SK-N-SH treated with all-trans-retinoic acid at 6 μM for 48 hours (cell line): ENCODE measurements at regions not wholly inside any gene's neighbourhood (a gene's known extent, or its start where the extent isn't known, plus 50 kb on each side); places are given as distances from the start of the nearest gene placed in this dataset.

ENCODE experiments used
- ARNTL ChIP-seq: fragments of 450-650 bp; formaldehyde crosslinking; IDR thresholded peaks from 2 replicates; pipeline ENCODE4 v1.5.0; 2020; ENCODE audit warnings: low read depth, mild to moderate bottlenecking, moderate library complexity, borderline replicate concordance
- GLIS3 ChIP-seq: fragments of 250-450 bp; sonication (Bioruptor Pico); IDR thresholded peaks from 2 replicates; pipeline ENCODE4 v1.5.0; 2020; ENCODE audit warnings: mild to moderate bottlenecking, moderate library complexity
- ISL1 ChIP-seq: fragments of 250-450 bp; sonication (Bioruptor Pico); IDR thresholded peaks from 2 replicates; pipeline ENCODE4 v2.1.2; 2022; ENCODE audit warnings: mild to moderate bottlenecking, moderate library complexity
- OSR1 ChIP-seq: fragments of 250-450 bp; sonication (Bioruptor Pico); IDR thresholded peaks from 2 replicates; pipeline ENCODE4 v1.8.0; 2022; ENCODE audit warnings: moderate library complexity, mild to moderate bottlenecking, inconsistent platforms
- RARB ChIP-seq: fragments of 250-450 bp; sonication (Bioruptor Pico); IDR thresholded peaks from 2 replicates; pipeline ENCODE4 v1.8.0; 2021; ENCODE audit warnings: mild to moderate bottlenecking, moderate library complexity
- ZC3H10 ChIP-seq: fragments of 250-450 bp; sonication (Bioruptor Pico); IDR thresholded peaks from 2 replicates; pipeline ENCODE4 v1.5.1; 2021; ENCODE audit warnings: mild to moderate bottlenecking, moderate library complexity
- ZFP30 ChIP-seq: fragments of 450-650 bp; formaldehyde crosslinking; IDR thresholded peaks from 2 replicates; pipeline ENCODE4 v1.5.0; 2022; ENCODE audit warnings: mild to moderate bottlenecking, moderate library complexity
- ZNF565 ChIP-seq: fragments of 450-650 bp; formaldehyde crosslinking; conservative IDR thresholded peaks from 2 replicates; pipeline ENCODE4 v1.5.0; 2020; ENCODE audit warnings: low read depth, mild to moderate bottlenecking, moderate library complexity
- ZNF70 ChIP-seq: fragments of 450-650 bp; formaldehyde crosslinking; IDR thresholded peaks from 2 replicates; pipeline ENCODE4 v1.5.0; 2020; ENCODE audit warnings: mild to moderate bottlenecking, moderate library complexity
- ZNF8 ChIP-seq: fragments of 450-650 bp; formaldehyde crosslinking; IDR thresholded peaks from 2 replicates; pipeline ENCODE4 v1.5.0; 2020; ENCODE audit warnings: mild to moderate bottlenecking, moderate library complexity
- TF ChIP-seq, protein P1 (sequence below): fragments of 250-450 bp; sonication (Bioruptor Pico); IDR thresholded peaks from 2 replicates; pipeline ENCODE4 v1.8.0; 2020; ENCODE audit warnings: mild to moderate bottlenecking, moderate library complexity, borderline replicate concordance

DNA sequence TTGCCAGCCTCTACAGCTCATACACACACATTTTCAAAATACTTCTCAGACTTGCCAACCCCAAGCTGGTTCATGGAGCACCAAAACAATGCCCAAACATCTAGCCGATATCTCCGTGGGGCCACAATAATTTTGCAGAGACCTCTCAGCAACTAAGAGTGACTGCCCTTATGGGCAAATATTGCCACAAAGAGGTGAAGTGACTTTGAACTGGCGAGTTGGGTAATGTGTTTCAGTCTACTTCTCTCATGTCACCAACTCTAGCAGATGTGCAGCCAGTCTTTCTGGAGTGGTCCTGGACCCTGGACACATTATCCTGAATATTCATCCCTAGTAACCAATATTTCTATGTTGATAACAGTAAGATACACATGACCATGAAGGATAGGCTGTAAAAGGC lies 290.3 kb downstream of the EMP1 start:
- TF ChIP-seq ZNF565 (CRISPR knock-in tag) (no peak), ISL1 (CRISPR knock-in tag) (no peak), OSR1 (CRISPR knock-in tag) (no peak), ZNF70 (CRISPR knock-in tag) (no peak), ZNF8 (CRISPR knock-in tag) (no peak), ZC3H10 (CRISPR knock-in tag) (no peak), GLIS3 (no peak), ARNTL (CRISPR knock-in tag) (no peak), RARB (no peak), ZFP30 (CRISPR knock-in tag) (no peak)
- TF ChIP-seq, protein P1, sequence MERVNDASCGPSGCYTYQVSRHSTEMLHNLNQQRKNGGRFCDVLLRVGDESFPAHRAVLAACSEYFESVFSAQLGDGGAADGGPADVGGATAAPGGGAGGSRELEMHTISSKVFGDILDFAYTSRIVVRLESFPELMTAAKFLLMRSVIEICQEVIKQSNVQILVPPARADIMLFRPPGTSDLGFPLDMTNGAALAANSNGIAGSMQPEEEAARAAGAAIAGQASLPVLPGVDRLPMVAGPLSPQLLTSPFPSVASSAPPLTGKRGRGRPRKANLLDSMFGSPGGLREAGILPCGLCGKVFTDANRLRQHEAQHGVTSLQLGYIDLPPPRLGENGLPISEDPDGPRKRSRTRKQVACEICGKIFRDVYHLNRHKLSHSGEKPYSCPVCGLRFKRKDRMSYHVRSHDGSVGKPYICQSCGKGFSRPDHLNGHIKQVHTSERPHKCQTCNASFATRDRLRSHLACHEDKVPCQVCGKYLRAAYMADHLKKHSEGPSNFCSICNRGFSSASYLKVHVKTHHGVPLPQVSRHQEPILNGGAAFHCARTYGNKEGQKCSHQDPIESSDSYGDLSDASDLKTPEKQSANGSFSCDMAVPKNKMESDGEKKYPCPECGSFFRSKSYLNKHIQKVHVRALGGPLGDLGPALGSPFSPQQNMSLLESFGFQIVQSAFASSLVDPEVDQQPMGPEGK (CRISPR knock-in tag) = no peak
